IMR-90 (cell line): ENCODE measurements at regions not wholly inside any gene's neighbourhood (a gene's known extent, or its start where the extent isn't known, plus 50 kb on each side); places are given as distances from the start of the nearest gene placed in this dataset.

ENCODE experiments used
- BHLHE40 ChIP-seq: fragments of 150-350 bp; IDR thresholded peaks from 2 replicates; pipeline ENCODE4 v1.6.1; 2016; ENCODE audit warnings: mild to moderate bottlenecking, low read depth, low read length
- CEBPB ChIP-seq: IDR thresholded peaks from 2 replicates; pipeline ENCODE4 v1.6.1; 2012; ENCODE audit warnings: low read depth, low read length, improper control_type of control experiment
- FOS ChIP-seq: fragments of 150-350 bp; IDR thresholded peaks from 2 replicates; pipeline ENCODE4 v1.6.1; 2016; ENCODE audit warnings: low read depth, low read length
- MAFK ChIP-seq: IDR thresholded peaks from 2 replicates; pipeline ENCODE4 v1.6.1; 2012; ENCODE audit warnings: low read depth, low read length, improper control_type of control experiment
- MXI1 ChIP-seq: IDR thresholded peaks from 2 replicates; pipeline ENCODE4 v1.6.1; 2012; ENCODE audit warnings: low read depth, mild to moderate bottlenecking, low read length, moderate library complexity, borderline replicate concordance
- NFE2L2 ChIP-seq: fragments of 150-350 bp; IDR thresholded peaks from 2 replicates; pipeline ENCODE4 v1.6.1; 2016; ENCODE audit warnings: low read depth, mild to moderate bottlenecking, low read length
- POLR2A ChIP-seq: IDR thresholded peaks from 2 replicates; pipeline ENCODE4 v1.6.1; 2012; ENCODE audit warnings: mild to moderate bottlenecking, low read depth, low read length
- RAD21 ChIP-seq: IDR thresholded peaks from 2 replicates; pipeline ENCODE4 v1.6.1; 2012; ENCODE audit warnings: low read length, improper control_type of control experiment
- RCOR1 ChIP-seq: IDR thresholded peaks from 2 replicates; pipeline ENCODE4 v1.6.1; 2012; ENCODE audit warnings: mild to moderate bottlenecking, low read length, improper control_type of control experiment; ENCODE audit not compliant: insufficient replicate concordance
- SMC3 ChIP-seq: fragments of 150-350 bp; IDR thresholded peaks from 2 replicates; pipeline ENCODE4 v1.6.1; 2016; ENCODE audit warnings: low read depth, mild to moderate bottlenecking, antibody characterized with exemption, low read length, moderate library complexity
- TF ChIP-seq, protein P1 (sequence below): fragments of 150-350 bp; IDR thresholded peaks from 2 replicates; pipeline ENCODE4 v1.6.1; 2017; ENCODE audit warnings: mild to moderate bottlenecking, antibody characterized with exemption, low read length, low read depth
- TF ChIP-seq, protein P2 (sequence below): conservative IDR thresholded peaks from 2 replicates; pipeline ENCODE4 v1.5.1; 2012; ENCODE audit warnings: mild to moderate bottlenecking, low read depth, low read length, improper control_type of control experiment

DNA sequence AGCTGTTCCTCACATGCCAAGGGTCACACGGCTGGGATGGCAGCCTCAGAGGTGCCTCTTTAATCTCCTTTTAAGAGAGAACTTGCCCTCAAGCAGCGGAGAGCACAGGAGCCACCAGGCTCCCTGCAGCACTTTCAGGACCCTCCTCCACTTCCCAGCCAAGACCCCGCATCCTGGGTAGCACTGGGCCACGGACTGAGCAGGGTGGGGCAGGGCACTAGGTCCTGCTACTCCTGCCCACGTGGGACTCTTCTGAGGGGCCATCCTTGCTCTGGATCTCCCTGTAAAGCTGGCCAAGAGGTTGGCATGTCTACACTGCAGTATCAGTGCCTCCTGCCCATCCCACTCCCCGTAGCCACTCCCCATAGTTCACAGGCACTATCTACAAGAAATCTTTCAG lies 175.3 kb upstream of the GLI2 start:
- TF ChIP-seq, protein P1, sequence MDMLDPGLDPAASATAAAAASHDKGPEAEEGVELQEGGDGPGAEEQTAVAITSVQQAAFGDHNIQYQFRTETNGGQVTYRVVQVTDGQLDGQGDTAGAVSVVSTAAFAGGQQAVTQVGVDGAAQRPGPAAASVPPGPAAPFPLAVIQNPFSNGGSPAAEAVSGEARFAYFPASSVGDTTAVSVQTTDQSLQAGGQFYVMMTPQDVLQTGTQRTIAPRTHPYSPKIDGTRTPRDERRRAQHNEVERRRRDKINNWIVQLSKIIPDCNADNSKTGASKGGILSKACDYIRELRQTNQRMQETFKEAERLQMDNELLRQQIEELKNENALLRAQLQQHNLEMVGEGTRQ: no peak
- TF ChIP-seq MXI1: no peak
- TF ChIP-seq, protein P2, sequence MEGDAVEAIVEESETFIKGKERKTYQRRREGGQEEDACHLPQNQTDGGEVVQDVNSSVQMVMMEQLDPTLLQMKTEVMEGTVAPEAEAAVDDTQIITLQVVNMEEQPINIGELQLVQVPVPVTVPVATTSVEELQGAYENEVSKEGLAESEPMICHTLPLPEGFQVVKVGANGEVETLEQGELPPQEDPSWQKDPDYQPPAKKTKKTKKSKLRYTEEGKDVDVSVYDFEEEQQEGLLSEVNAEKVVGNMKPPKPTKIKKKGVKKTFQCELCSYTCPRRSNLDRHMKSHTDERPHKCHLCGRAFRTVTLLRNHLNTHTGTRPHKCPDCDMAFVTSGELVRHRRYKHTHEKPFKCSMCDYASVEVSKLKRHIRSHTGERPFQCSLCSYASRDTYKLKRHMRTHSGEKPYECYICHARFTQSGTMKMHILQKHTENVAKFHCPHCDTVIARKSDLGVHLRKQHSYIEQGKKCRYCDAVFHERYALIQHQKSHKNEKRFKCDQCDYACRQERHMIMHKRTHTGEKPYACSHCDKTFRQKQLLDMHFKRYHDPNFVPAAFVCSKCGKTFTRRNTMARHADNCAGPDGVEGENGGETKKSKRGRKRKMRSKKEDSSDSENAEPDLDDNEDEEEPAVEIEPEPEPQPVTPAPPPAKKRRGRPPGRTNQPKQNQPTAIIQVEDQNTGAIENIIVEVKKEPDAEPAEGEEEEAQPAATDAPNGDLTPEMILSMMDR: no peak
- no peak for TF ChIP-seq SMC3
- no peak for TF ChIP-seq POLR2A
- TF ChIP-seq FOS: no peak
- TF ChIP-seq MAFK: no peak
- TF ChIP-seq CEBPB: no peak
- TF ChIP-seq RCOR1: no peak
- no peak for TF ChIP-seq NFE2L2
- TF ChIP-seq BHLHE40: no peak
- no peak for TF ChIP-seq RAD21
